NOMO-1 treated with DMSO at 0.1 percent for 48 hours (cell line): ENCODE measurements at regions not wholly inside any gene's neighbourhood (a gene's known extent, or its start where the extent isn't known, plus 50 kb on each side); places are given as distances from the start of the nearest gene placed in this dataset.
A peak's percentile ranks its signal among the peaks of the same experiment; 100 is the strongest.
"Not testable (repeated sequence)": the region's sequence is repeated elsewhere in the genome, so short reads cannot be mapped to it uniquely, and the experiment has no call there.

Experiments used
- DNase-seq: peaks from one replicate; lab custom pipeline; 2025; ENCODE audit not compliant: unreplicated experiment; lab: John Stamatoyannopoulos, UW

- DNase-seq = no peak
These were observed 640.1 kb upstream of the AADAT start for GRCh38 chr4:170729897-170730296.

GRCh38 chr4:170729236-170729635, 639.5 kb upstream of the AADAT start:
- DNase-seq = no peak

- DNase-seq = no peak
These were observed 634.4 kb upstream of the AADAT start for GRCh38 chr4:170724191-170724590.

- DNase-seq = no peak
These were observed 633.4 kb upstream of the AADAT start for GRCh38 chr4:170723171-170723570.

- DNase-seq = no peak
These were observed 632.1 kb upstream of the AADAT start for GRCh38 chr4:170721812-170722373.

GRCh38 chr4:170716868-170717267, 627.1 kb upstream of the AADAT start:
- no peak for DNase-seq

GRCh38 chr4:170705907-170706306, 616.2 kb upstream of the AADAT start:
- DNase-seq = no peak

GRCh38 chr4:170700064-170700463, 610.3 kb upstream of the AADAT start:
- DNase-seq = no peak

GRCh38 chr4:170698334-170698733, 608.6 kb upstream of the AADAT start:
- no peak for DNase-seq

GRCh38 chr4:170697845-170698244, 608.1 kb upstream of the AADAT start:
- DNase-seq = no peak

GRCh38 chr4:170697045-170697444, 607.3 kb upstream of the AADAT start:
- no peak for DNase-seq

- no peak for DNase-seq
These were observed 601.4 kb upstream of the AADAT start for GRCh38 chr4:170691168-170691567.

- no peak for DNase-seq
These were observed 598.0 kb upstream of the AADAT start for GRCh38 chr4:170687751-170688150.

- not testable (repeated sequence) for DNase-seq
These were observed 595.9 kb upstream of the AADAT start for GRCh38 chr4:170685701-170686100.

- DNase-seq = no peak
These were observed 593.0 kb upstream of the AADAT start for GRCh38 chr4:170682558-170683294.

- not testable (repeated sequence) for DNase-seq
These were observed 592.3 kb upstream of the AADAT start for GRCh38 chr4:170682087-170682486.

- DNase-seq = no peak
These were observed 586.0 kb upstream of the AADAT start for GRCh38 chr4:170675568-170676262.

- DNase-seq = no peak
These were observed 584.4 kb upstream of the AADAT start for GRCh38 chr4:170674176-170674575.

GRCh38 chr4:170672381-170672965, 582.7 kb upstream of the AADAT start:
- DNase-seq = no peak

GRCh38 chr4:170671171-170671570, 581.4 kb upstream of the AADAT start:
- DNase-seq = peak; percentile 0

- DNase-seq = no peak
These were observed 578.1 kb upstream of the AADAT start for GRCh38 chr4:170667814-170668213.

- DNase-seq = no peak
These were observed 577.2 kb upstream of the AADAT start for GRCh38 chr4:170666909-170667308.
